ENCODE measurements at regions not wholly inside any gene's neighbourhood (a gene's known extent, or its start where the extent isn't known, plus 50 kb on each side); places are given as distances from the start of the nearest gene placed in this dataset.

DNA sequence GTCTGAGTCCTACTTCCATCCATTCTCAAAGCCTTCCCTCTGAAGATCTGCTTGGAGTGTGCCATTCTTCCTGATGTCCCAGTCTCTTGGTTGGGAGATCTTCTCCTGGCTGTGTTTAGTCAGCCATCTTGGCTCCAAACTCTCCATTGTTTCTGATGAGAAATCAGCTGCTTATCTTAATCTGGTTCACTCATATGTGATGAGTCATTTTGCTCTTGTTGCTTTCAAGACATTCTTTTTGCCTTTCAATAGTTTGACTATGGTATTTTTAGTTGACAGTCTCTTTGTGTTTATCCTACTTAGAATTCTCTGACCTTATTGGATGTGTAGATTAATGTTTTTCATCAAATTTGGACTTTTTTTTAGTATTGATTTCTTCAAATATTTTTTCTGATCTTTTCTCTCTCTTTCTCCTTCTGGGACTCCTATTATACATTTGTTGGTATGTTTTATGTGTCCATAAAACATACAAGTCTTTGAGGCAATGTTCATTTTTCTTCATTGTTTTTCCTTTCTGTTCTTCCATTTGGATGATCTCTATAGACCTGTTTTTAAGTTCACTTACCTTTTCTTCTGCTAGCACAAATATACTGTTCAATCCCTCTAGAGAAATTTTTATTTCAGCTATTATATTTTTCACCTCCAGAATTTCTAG, 77.2 kb upstream of the CLPB start:
- H3K27me3 Mint-ChIP-seq (ENCODE audit: low read depth in 3 of 3) = peaks cover 6 to 8% (median 6%) of the 10 kb centered on the region in 3 donors
- H3K9ac ChIP-seq (ENCODE audit: insufficient read depth, low read length, poor library complexity, severe bottlenecking) = no peak overlapping the region

DNA sequence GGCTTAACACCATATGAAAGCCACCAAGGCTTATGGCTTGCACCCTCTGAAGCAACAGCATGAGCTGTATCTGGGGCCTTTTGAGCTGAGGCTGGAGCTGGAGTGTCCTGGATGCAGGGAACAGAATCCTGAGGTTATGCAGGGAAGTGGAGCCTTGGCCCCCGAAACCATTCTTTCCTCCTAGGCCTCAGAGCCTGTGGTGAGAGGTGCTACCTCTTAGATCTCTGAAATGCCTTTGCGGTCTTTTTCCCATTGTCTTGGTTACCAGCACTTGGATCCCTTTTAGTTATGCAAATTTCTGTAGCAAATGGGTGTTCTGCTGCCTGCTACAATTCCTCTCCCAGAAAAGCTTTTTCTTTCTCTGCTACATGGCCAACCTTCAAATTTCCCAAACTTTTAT, 72.7 kb upstream of the CLPB start:
- Mint-ChIP-seq H3K36me3 (no peaks in the 10 kb centered on the region), H3K9me3 (peaks cover 36 to 74% (median 67%) of the 10 kb centered on the region in 7 donors), H3K4me1 (peaks cover 4% of the 10 kb centered on the region), H3K27ac (no peak overlapping the region), H3K27me3 (ENCODE audit: low read depth in 3 of 3) (peaks cover under 1 to 11% (median 5%) of the 10 kb centered on the region in 3 donors), H3K4me3 (no peak overlapping the region)
- H3K9ac ChIP-seq (ENCODE audit: insufficient read depth, low read length, poor library complexity, severe bottlenecking) = no peak overlapping the region
- H3K4me1 ChIP-seq (ENCODE audit: control insufficient read depth in 1 of 2, insufficient read depth in 2 of 2, low read length in 2 of 2) = no peaks in the 10 kb centered on the region
- H3K4me2 ChIP-seq (replicated peaks; ENCODE audit: extremely low read depth, low read length, poor library complexity, severe bottlenecking) = no peak overlapping the region
- TF ChIP-seq, protein P1, sequence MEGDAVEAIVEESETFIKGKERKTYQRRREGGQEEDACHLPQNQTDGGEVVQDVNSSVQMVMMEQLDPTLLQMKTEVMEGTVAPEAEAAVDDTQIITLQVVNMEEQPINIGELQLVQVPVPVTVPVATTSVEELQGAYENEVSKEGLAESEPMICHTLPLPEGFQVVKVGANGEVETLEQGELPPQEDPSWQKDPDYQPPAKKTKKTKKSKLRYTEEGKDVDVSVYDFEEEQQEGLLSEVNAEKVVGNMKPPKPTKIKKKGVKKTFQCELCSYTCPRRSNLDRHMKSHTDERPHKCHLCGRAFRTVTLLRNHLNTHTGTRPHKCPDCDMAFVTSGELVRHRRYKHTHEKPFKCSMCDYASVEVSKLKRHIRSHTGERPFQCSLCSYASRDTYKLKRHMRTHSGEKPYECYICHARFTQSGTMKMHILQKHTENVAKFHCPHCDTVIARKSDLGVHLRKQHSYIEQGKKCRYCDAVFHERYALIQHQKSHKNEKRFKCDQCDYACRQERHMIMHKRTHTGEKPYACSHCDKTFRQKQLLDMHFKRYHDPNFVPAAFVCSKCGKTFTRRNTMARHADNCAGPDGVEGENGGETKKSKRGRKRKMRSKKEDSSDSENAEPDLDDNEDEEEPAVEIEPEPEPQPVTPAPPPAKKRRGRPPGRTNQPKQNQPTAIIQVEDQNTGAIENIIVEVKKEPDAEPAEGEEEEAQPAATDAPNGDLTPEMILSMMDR (IDR thresholded peaks at IDR 0.05) = no peak
- H3K36me3 ChIP-seq (replicated peaks in 1 of 2; ENCODE audit: control insufficient read depth in 1 of 2, insufficient read depth in 2 of 2, low read length in 2 of 2) = no peaks in the 10 kb centered on the region
- H3K27me3 ChIP-seq (ENCODE audit: control insufficient read depth in 2 of 2, insufficient read depth in 2 of 2, low read length in 2 of 2) = no peaks in the 10 kb centered on the region
- intact Hi-C loops (cut with micrococcal nuclease) = no loop called here
- H3K27ac ChIP-seq (ENCODE audit: low read depth in 1 of 2, low read length in 2 of 2) = no peak overlapping the region
- H3K9me3 ChIP-seq (replicated peaks in 1 of 2; ENCODE audit: control insufficient read depth in 1 of 2, insufficient read depth in 1 of 2, low read length in 2 of 2) = peaks cover 30 to 35% of the 10 kb centered on the region in 2 donors
- DNase-seq = no peak
- H3K4me3 ChIP-seq (replicated peaks in 1 of 3; ENCODE audit: low read depth in 2 of 3, low read length in 3 of 3) = no peak overlapping the region
- H4K20me1 ChIP-seq (ENCODE audit: insufficient read depth, low read length) = no peaks in the 10 kb centered on the region
- H3K79me2 ChIP-seq (ENCODE audit: insufficient read depth, low read length) = no peaks in the 10 kb centered on the region
- H2AFZ ChIP-seq (ENCODE audit: insufficient read depth, low read depth, low read length, poor library complexity, severe bottlenecking) = no peak overlapping the region
- no CpG with 5 or more reads among the region's 2 CpGs for WGBS (ENCODE audit: insufficient coverage)

More for the DNA sequence above, 77.2 kb upstream of the CLPB start:
- no peaks in the 10 kb centered on the region for H3K4me1 ChIP-seq (ENCODE audit: control insufficient read depth in 1 of 2, insufficient read depth in 2 of 2, low read length in 2 of 2)
- H3K27me3 ChIP-seq (ENCODE audit: control insufficient read depth in 2 of 2, insufficient read depth in 2 of 2, low read length in 2 of 2) = no peaks in the 10 kb centered on the region
- H3K36me3 ChIP-seq (replicated peaks in 1 of 2; ENCODE audit: control insufficient read depth in 1 of 2, insufficient read depth in 2 of 2, low read length in 2 of 2) = no peaks in the 10 kb centered on the region
- intact Hi-C loops (cut with micrococcal nuclease) = no loop called here
- TF ChIP-seq, protein P1 (IDR thresholded peaks at IDR 0.05) = no peak
- H3K4me3 Mint-ChIP-seq = no peak overlapping the region
- H2AFZ ChIP-seq (ENCODE audit: insufficient read depth, low read depth, low read length, poor library complexity, severe bottlenecking) = no peak overlapping the region
- H3K9me3 ChIP-seq (replicated peaks in 1 of 2; ENCODE audit: control insufficient read depth in 1 of 2, insufficient read depth in 1 of 2, low read length in 2 of 2) = peaks cover 26 to 38% of the 10 kb centered on the region in 2 donors
- no peak for DNase-seq
- H3K4me1 Mint-ChIP-seq = no peaks in the 10 kb centered on the region
- no peak overlapping the region for H3K27ac Mint-ChIP-seq
- H3K79me2 ChIP-seq (ENCODE audit: insufficient read depth, low read length) = no peaks in the 10 kb centered on the region
- no peak overlapping the region for H3K4me3 ChIP-seq (replicated peaks in 1 of 3; ENCODE audit: low read depth in 2 of 3, low read length in 3 of 3)
- H3K4me2 ChIP-seq (replicated peaks; ENCODE audit: extremely low read depth, low read length, poor library complexity, severe bottlenecking) = no peak overlapping the region
- no peaks in the 10 kb centered on the region for H4K20me1 ChIP-seq (ENCODE audit: insufficient read depth, low read length)
- peaks cover 24 to 60% (median 47%) of the 10 kb centered on the region in 7 donors for H3K9me3 Mint-ChIP-seq
- H3K27ac ChIP-seq (ENCODE audit: low read depth in 1 of 2, low read length in 2 of 2) = no peak overlapping the region
- H3K36me3 Mint-ChIP-seq = no peaks in the 10 kb centered on the region
